GM12878 (cell line): ENCODE measurements at regions not wholly inside any gene's neighbourhood (a gene's known extent, or its start where the extent isn't known, plus 50 kb on each side); places are given as distances from the start of the nearest gene placed in this dataset.

Experiments
- ATAC-seq: fragments of 200-7000 bp; cut with Tn5 transposase; 3 replicates; pipeline ENCODE4 v1.9.1; 2020; ENCODE audit warnings: mild to moderate bottlenecking, moderate library complexity
- BruUV-seq: library from RNA; stranded (reverse); fragments of 400-500 nt; replicated peaks from 2 replicates; lab custom pipeline; 2021; lab: Mats Ljungman, UMichigan
- CTCF ChIA-PET: fragments of 300-600 bp; sonication (Branson Sonifier 250); formaldehyde crosslinking; extraction: SDS; loops from one replicate; lab custom pipeline; 2021; ENCODE audit warnings: inconsistent platforms; lab: Yijun Ruan, JAX
- POLR2A ChIA-PET: fragments of 350-600 bp; formaldehyde crosslinking; extraction: SDS; loops from one replicate; lab custom pipeline; 2021; ENCODE audit warnings: inconsistent platforms; lab: Charles Lee
- RAD21 ChIA-PET: fragments of 300-600 bp; sonication (Branson Sonifier 250); formaldehyde crosslinking; loops from one replicate; lab custom pipeline; 2023; ENCODE audit warnings: antibody characterized with exemption; ENCODE audit not compliant: unreplicated experiment; lab: Charles Lee
- SMC1A ChIA-PET: fragments of 300-600 bp; sonication (Branson Sonifier 250); formaldehyde crosslinking; loops from one replicate; lab custom pipeline; 2023; ENCODE audit not compliant: unreplicated experiment, uncharacterized antibody; lab: Charles Lee
- DNase-seq: peaks from one replicate; pipeline ENCODE4 v3.0.0-alpha.2; 2011; ENCODE audit warnings: low read depth, low spot score
- FAIRE-seq: peaks from 3 replicates; lab custom pipeline; 2011; peaks lifted over from hg19 to GRCh38; lab: Jason Lieb, UNC
- H2AFZ ChIP-seq: 2 replicates; pipeline ENCODE4 v1.6.0; 2011; ENCODE audit warnings: low read depth, low read length, control low read depth; ENCODE audit not compliant: control insufficient read depth
- H3K27ac ChIP-seq: 2 replicates; pipeline ENCODE4 v1.5.1; 2011; ENCODE audit warnings: control low read depth; ENCODE audit not compliant: control insufficient read depth, insufficient read depth
- H3K27me3 ChIP-seq, 2 experiments: replicated peaks in 1 of 2; 2 replicates each; pipeline versions ENCODE4 v1.6.0 to v1.6.1; 2011; ENCODE audit warnings: low read length in 1 of 2; ENCODE audit not compliant: control insufficient read depth in 2 of 2, insufficient read depth in 2 of 2
- H3K36me3 ChIP-seq, 2 experiments: 2 replicates each; pipeline ENCODE4 v1.5.1; 2011; ENCODE audit warnings: low read length in 1 of 2; ENCODE audit not compliant: control insufficient read depth in 2 of 2, insufficient read depth in 2 of 2
- H3K4me1 ChIP-seq: 2 replicates; pipeline ENCODE4 v1.6.1; 2011; ENCODE audit warnings: mild to moderate bottlenecking, low read length, moderate library complexity, mixed read lengths; ENCODE audit not compliant: control insufficient read depth, insufficient read depth
- H3K4me2 ChIP-seq: 2 replicates; pipeline ENCODE4 v1.6.0; 2011; ENCODE audit warnings: control low read depth; ENCODE audit not compliant: control insufficient read depth, insufficient read depth
- H3K4me3 ChIP-seq: fragments of 200-600 bp; sonication (generic); 2 replicates; pipeline ENCODE4 v1.5.1; 2016
- H3K79me2 ChIP-seq: 2 replicates; pipeline ENCODE4 v1.6.0; 2011; ENCODE audit warnings: low read length; ENCODE audit not compliant: control insufficient read depth, insufficient read depth
- H3K9ac ChIP-seq: 2 replicates; pipeline ENCODE4 v1.8.0; 2011; ENCODE audit warnings: low read length, control low read depth, mixed read lengths; ENCODE audit not compliant: control insufficient read depth, insufficient read depth
- H3K9me3 ChIP-seq: replicated peaks from 3 replicates; pipeline ENCODE4 v1.5.1; 2011; ENCODE audit warnings: mild to moderate bottlenecking, low read length; ENCODE audit not compliant: control insufficient read depth, insufficient read depth
- H4K20me1 ChIP-seq: 2 replicates; pipeline ENCODE4 v1.6.0; 2011; ENCODE audit not compliant: control insufficient read depth, insufficient read depth
- BRCA1 ChIP-seq: IDR thresholded peaks from 2 replicates; pipeline ENCODE4 v1.6.1; 2011; ENCODE audit warnings: low read depth, low read length, improper control_type of control experiment
- ETV6 ChIP-seq, 2 experiments: fragments of 450-650 bp in 1 of 2; IDR thresholded peaks in 1 of 2; conservative IDR thresholded peaks in 1 of 2; 2 replicates each; pipeline ENCODE4 v1.6.1; 2014; ENCODE audit warnings: antibody characterized with exemption in 1 of 2, borderline replicate concordance in 1 of 2, low read depth in 1 of 2, mild to moderate bottlenecking in 1 of 2, moderate library complexity in 1 of 2
- MEF2A ChIP-seq: IDR thresholded peaks from 2 replicates; pipeline ENCODE4 v1.6.1; 2011; ENCODE audit warnings: low read depth, mild to moderate bottlenecking, low read length, moderate library complexity; ENCODE audit not compliant: insufficient read depth
- RB1 ChIP-seq: fragments of 450-650 bp; formaldehyde crosslinking; IDR thresholded peaks from 2 replicates; pipeline ENCODE4 v1.6.1; 2017; ENCODE audit warnings: mild to moderate bottlenecking, borderline replicate concordance
- RBBP5 ChIP-seq: fragments of 200-600 bp; sonication (generic); conservative IDR thresholded peaks from 2 replicates; pipeline ENCODE4 v1.6.1; 2016
- WGBS: methylation state at CpG from one replicate; pipeline ENCODE4 v1.1.6; 2016; ENCODE audit warnings: low lambda C conversion rate; ENCODE audit not compliant: insufficient replicate concordance, insufficient coverage; ENCODE audit errors: missing lambda C conversion rate; 5-methylcytosine and 5-hydroxymethylcytosine counted together
- in situ Hi-C: fragments of 300-500 bp; cut with MboI; formaldehyde crosslinking; loops from 9 replicates; pipeline ENCODE4 v1.14.3; 2018; ENCODE audit warnings: mixed read lengths
- intact Hi-C: fragments of 100-400 bp; cut with micrococcal nuclease; formaldehyde crosslinking; loops from one replicate; pipeline ENCODE4 v1.14.2; 2022; ENCODE audit not compliant: unreplicated experiment
- TF ChIP-seq, protein P1 (sequence below): fragments of 450-650 bp; IDR thresholded peaks from 2 replicates; pipeline ENCODE4 v1.6.1; 2017; ENCODE audit warnings: mild to moderate bottlenecking

DNA sequence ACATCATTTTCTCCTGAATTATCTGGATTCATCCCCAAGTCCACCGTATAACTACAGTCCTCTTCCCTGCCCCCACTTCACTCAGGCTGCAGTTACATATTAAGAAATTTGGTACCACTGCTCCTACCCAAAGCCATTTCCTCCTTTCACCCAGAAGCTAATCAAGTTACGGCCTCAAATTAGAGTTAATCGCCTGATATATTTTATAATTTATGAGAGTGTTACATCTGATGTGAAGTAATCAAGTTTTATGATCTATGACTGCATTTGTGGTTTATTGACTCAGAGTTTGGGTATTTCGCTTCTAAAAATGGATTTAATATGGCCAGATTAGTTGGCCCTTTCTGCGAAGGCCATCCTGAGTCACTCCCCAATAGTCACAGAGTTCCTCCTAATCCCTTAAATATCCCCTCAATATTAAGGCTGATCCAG is 223.6 kb upstream of the KIF2A start (continued):
- no peak for TF ChIP-seq ETV6 (conservative IDR thresholded peaks at IDR 0.05 in 1 of 2, IDR thresholded peaks at IDR 0.05 in 1 of 2; ENCODE audit: borderline replicate concordance in 1 of 2, low read depth in 1 of 2)
- no peak for TF ChIP-seq BRCA1
- no peak for TF ChIP-seq RB1

DNA sequence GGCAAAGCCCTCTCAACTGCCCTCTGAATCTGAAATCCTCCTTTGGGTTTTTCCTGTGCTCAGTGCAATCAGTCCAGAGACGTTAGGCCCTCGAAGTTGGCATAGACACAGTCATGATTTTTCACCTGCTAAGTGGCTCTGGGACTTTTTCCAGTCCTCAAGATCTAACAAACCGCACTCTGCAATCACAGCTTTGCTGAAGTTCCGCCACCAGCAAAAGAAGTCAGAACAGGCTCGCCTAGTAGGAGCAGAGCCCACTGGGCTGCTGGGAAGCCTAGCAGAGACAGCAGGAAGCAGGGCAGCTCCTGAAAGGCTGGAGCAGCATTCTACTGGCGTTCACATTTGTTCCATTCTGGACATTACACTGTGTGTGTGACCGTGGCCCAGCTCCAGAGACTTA is 222.8 kb upstream of the KIF2A start:
- Histone ChIP-seq H3K36me3 (no peaks in the 10 kb centered on the region), H4K20me1 (no peaks in the 10 kb centered on the region), H3K4me3 (no peak overlapping the region), H3K4me2 (no peak overlapping the region), H3K4me1 (no peaks in the 10 kb centered on the region), H3K27ac (no peak overlapping the region), H3K9ac (no peak overlapping the region), H3K27me3 (no peaks in the 10 kb centered on the region), H2AFZ (no peak overlapping the region), H3K9me3 (no peaks in the 10 kb centered on the region), H3K79me2 (no peaks in the 10 kb centered on the region)
- in situ Hi-C loops, result no loop called here
- WGBS, result 13% methylated on average over 7 of the region's 7 CpGs
- TF ChIP-seq, protein P1, sequence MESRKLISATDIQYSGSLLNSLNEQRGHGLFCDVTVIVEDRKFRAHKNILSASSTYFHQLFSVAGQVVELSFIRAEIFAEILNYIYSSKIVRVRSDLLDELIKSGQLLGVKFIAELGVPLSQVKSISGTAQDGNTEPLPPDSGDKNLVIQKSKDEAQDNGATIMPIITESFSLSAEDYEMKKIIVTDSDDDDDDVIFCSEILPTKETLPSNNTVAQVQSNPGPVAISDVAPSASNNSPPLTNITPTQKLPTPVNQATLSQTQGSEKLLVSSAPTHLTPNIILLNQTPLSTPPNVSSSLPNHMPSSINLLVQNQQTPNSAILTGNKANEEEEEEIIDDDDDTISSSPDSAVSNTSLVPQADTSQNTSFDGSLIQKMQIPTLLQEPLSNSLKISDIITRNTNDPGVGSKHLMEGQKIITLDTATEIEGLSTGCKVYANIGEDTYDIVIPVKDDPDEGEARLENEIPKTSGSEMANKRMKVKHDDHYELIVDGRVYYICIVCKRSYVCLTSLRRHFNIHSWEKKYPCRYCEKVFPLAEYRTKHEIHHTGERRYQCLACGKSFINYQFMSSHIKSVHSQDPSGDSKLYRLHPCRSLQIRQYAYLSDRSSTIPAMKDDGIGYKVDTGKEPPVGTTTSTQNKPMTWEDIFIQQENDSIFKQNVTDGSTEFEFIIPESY, result no peak
- TF ChIP-seq MEF2A (no peak), RBBP5 (no peak)
- SMC1A ChIA-PET, result no interaction called here
- DNase-seq, result no peak
- POLR2A ChIA-PET, result no interaction called here
- no peak for ATAC-seq
- CTCF ChIA-PET, result no interaction called here
- FAIRE-seq, result no peak
- intact Hi-C loops, result no loop called here
- BruUV-seq, result no TSS peak
- RAD21 ChIA-PET, result interaction anchor here (1.2 kb wide), 1 partner anchor 1124 kb away, joined by 3 read pairs; no protein-coding TSS in a partner anchor
